ENCODE measurements at regions not wholly inside any gene's neighbourhood (a gene's known extent, or its start where the extent isn't known, plus 50 kb on each side); places are given as distances from the start of the nearest gene placed in this dataset.

DNA sequence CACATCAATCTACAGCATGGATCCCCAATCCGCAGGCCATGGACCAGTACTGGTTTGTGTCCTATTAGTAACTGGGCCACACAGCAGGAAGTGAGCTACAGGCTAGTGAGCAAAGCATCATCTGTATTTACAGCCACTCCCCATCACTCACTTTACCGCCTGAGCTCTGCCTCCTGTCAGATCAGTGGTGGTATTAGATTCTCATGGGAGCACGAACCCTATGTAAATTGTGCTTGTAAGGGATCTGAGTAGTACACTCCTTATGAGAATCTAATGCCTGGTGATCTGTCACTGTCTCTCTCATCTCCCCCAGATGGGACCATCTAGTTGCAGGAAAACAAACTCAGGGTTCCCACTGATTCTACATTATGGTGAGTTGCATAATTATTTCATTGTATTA, 212.7 kb upstream of the FAM174A start:
- intact Hi-C loops (cut with DNase I), result no loop called here
- no peak for DNase-seq
- H3K27ac ChIP-seq, result no peak overlapping the region
- no peaks in the 10 kb centered on the region for H3K4me1 ChIP-seq
- H3K4me3 ChIP-seq, result no peak overlapping the region
- no peaks in the 10 kb centered on the region for H3K36me3 ChIP-seq
- H3K9me3 ChIP-seq, result no peaks in the 10 kb centered on the region
- no peaks in the 10 kb centered on the region for H3K27me3 ChIP-seq
- WGBS, 2 donors, result 62 to 73% methylated on average over 3 of the region's 3 CpGs
- TF ChIP-seq CTCF (IDR thresholded peaks at IDR 0.05) (no peak), POLR2A (IDR thresholded peaks at IDR 0.05) (no peak)

DNA sequence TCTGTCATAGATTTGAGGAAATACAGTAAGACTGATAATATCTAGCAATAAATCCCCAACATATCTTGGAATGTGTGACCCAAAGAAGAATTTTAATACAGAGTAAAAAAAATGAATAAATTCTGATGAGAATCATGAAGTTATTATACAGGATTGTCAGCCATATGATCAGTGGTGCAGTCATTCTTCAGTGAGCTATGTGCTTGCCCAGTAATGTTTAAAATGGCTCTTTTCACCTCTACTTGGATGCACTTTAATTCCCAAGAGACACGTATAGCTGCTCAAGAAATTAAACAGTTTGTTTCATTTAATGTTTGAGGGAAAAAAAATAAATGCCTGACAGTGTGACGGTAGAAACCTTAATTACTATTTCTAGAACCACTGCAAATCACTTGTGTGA, 215.3 kb upstream of the FAM174A start:
- TF ChIP-seq CTCF (IDR thresholded peaks at IDR 0.05) (no peak), POLR2A (IDR thresholded peaks at IDR 0.05) (no peak)
- Histone ChIP-seq H3K36me3 (no peaks in the 10 kb centered on the region), H3K9me3 (no peaks in the 10 kb centered on the region), H3K27ac (no peak overlapping the region), H3K27me3 (no peaks in the 10 kb centered on the region), H3K4me3 (no peak overlapping the region), H3K4me1 (no peaks in the 10 kb centered on the region)
- 59 to 65% methylated on average over 2 of the region's 2 CpGs for WGBS, 2 donors
- DNase-seq, result no peak
- intact Hi-C loops (cut with DNase I), result no loop called here

DNA sequence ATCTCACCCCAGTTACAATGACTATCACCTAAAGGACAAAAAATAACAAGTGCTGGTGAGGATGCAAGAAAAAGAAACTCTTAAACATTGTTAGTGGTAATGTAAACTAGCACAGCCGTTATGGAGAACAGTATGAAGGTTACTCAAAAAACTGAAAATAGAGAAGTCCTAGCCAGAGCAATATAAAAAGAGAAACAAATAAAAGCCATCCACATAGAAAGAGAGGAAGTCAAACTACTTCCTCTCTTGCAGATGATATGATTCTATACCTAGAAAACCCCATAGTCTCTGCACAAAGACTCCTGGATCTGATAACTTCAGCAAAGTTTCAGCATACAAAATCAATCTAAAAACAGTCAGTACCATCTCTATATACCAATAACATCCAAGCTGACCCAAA, 221.5 kb upstream of the FAM174A start:
- intact Hi-C loops (cut with DNase I), result no loop called here
- WGBS, 2 donors, result 38 to 65% methylated on average over 1 of the region's 1 CpG
- no peak for DNase-seq
- Histone ChIP-seq H3K27ac (no peak overlapping the region), H3K4me1 (no peaks in the 10 kb centered on the region), H3K9me3 (no peaks in the 10 kb centered on the region), H3K4me3 (no peak overlapping the region), H3K27me3 (no peaks in the 10 kb centered on the region), H3K36me3 (no peaks in the 10 kb centered on the region)
- TF ChIP-seq CTCF (IDR thresholded peaks at IDR 0.05) (no peak), POLR2A (IDR thresholded peaks at IDR 0.05) (no peak)

GRCh38 chr5:100311806-100312205, 223.4 kb upstream of the FAM174A start:
- 20 to 23% methylated on average over 1 of the region's 1 CpG for WGBS, 2 donors
- Histone ChIP-seq H3K9me3 (no peaks in the 10 kb centered on the region), H3K36me3 (no peaks in the 10 kb centered on the region), H3K27me3 (no peaks in the 10 kb centered on the region), H3K4me3 (no peak overlapping the region), H3K4me1 (no peaks in the 10 kb centered on the region), H3K27ac (no peak overlapping the region)
- TF ChIP-seq POLR2A (IDR thresholded peaks at IDR 0.05), result no peak
- TF ChIP-seq CTCF (IDR thresholded peaks at IDR 0.05), result no peak
- no peak for DNase-seq
- intact Hi-C loops (cut with DNase I), result no loop called here

DNA sequence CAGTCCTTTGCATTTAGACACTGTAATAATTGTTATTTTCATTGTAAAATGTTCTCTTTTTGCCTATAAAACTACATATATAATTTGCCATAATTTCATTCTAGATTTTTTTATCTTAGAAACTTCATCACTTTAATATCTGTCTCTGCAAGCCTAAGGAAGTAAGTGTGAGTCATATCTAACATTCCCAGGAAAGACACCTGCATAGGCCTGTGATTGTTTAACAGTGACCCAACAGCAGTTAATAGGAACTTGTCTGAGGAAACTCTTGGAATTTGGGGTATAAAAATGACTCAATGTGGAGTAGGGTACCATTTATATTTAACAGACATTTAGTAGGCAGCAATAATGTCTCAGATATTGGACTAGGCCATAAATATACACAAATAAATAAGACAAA, 229.2 kb upstream of the FAM174A start:
- TF ChIP-seq POLR2A (IDR thresholded peaks at IDR 0.05) (no peak), CTCF (IDR thresholded peaks at IDR 0.05) (no peak)
- Histone ChIP-seq H3K27me3 (no peaks in the 10 kb centered on the region), H3K9me3 (no peaks in the 10 kb centered on the region), H3K4me3 (no peak overlapping the region), H3K27ac (no peak overlapping the region), H3K4me1 (no peaks in the 10 kb centered on the region), H3K36me3 (no peaks in the 10 kb centered on the region)
- no peak for DNase-seq
- intact Hi-C loops (cut with DNase I), result no loop called here

Measured in esophagus squamous epithelium (tissue), 5 donors.